ENCODE measurements at regions not wholly inside any gene's neighbourhood (a gene's known extent, or its start where the extent isn't known, plus 50 kb on each side); places are given as distances from the start of the nearest gene placed in this dataset.

- no peak for TF ChIP-seq CTCF (conservative IDR thresholded peaks at IDR 0.05; ENCODE audit: control insufficient read depth, insufficient read depth, low read depth, low read length)
- no peak for DNase-seq (ENCODE audit: low read depth)
- no peak overlapping the region for H3K4me3 ChIP-seq (ENCODE audit: control insufficient read depth, low read depth, low read length)
Measured at GRCh38 chr14:98704441-98704840, 567.6 kb downstream of the BCL11B start.

- no peak for DNase-seq (ENCODE audit: low read depth)
- H3K4me3 ChIP-seq (ENCODE audit: control insufficient read depth, low read depth, low read length), result no peak overlapping the region
- TF ChIP-seq CTCF (conservative IDR thresholded peaks at IDR 0.05; ENCODE audit: control insufficient read depth, insufficient read depth, low read depth, low read length), result no peak
Measured at GRCh38 chr14:98705871-98706300, 566.1 kb downstream of the BCL11B start.

GRCh38 chr14:98707522-98707921 lies 564.5 kb downstream of the BCL11B start:
- DNase-seq (ENCODE audit: low read depth), result no peak
- no peak for TF ChIP-seq CTCF (conservative IDR thresholded peaks at IDR 0.05; ENCODE audit: control insufficient read depth, insufficient read depth, low read depth, low read length)
- H3K4me3 ChIP-seq (ENCODE audit: control insufficient read depth, low read depth, low read length), result no peak overlapping the region

DNA sequence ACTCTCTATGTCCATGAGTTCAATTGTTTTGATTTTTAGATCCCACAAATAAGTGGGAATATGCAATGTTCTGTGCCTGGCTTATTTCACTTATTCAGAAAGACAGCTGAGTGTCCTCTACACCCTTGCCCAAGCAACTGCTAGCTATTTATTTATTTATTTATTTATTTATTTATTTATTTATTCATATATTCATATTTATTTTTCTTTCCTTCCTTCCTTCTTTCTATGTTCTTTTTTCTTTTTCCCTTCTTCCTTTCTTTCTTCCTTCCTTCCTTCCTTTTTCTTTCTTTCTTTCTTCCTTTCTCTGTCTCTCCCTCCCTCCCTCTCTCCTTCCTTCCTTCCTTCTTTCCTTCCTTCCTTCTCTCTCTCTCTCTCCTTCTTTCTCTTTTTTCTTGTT lies 563.4 kb downstream of the BCL11B start:
- no peak for DNase-seq (ENCODE audit: low read depth)
- TF ChIP-seq CTCF (conservative IDR thresholded peaks at IDR 0.05; ENCODE audit: control insufficient read depth, insufficient read depth, low read depth, low read length), result no peak
- no peak overlapping the region for H3K4me3 ChIP-seq (ENCODE audit: control insufficient read depth, low read depth, low read length)

DNA sequence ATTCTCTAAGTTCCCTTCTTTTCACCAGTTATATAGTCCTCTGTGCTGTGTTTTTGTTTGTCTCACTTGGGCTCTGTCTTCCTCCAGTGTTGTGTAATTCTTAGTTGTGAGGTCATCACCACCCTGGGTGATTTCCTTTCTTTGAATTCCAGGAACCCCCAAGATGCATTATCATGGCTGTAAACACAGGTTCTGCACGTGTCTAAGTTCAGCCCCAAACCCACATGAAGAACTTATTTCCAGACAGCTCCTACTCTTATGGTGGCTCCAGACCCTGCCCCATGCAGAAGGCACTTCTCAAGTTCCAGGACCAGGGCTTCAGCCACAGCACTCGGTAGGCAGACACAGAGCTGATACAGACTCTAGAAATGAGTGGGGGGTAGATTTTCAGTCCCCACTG lies 560.5 kb downstream of the BCL11B start:
- H3K4me3 ChIP-seq (ENCODE audit: control insufficient read depth, low read depth, low read length), result no peak overlapping the region
- no peak for TF ChIP-seq CTCF (conservative IDR thresholded peaks at IDR 0.05; ENCODE audit: control insufficient read depth, insufficient read depth, low read depth, low read length)
- DNase-seq (ENCODE audit: low read depth), result no peak

DNA sequence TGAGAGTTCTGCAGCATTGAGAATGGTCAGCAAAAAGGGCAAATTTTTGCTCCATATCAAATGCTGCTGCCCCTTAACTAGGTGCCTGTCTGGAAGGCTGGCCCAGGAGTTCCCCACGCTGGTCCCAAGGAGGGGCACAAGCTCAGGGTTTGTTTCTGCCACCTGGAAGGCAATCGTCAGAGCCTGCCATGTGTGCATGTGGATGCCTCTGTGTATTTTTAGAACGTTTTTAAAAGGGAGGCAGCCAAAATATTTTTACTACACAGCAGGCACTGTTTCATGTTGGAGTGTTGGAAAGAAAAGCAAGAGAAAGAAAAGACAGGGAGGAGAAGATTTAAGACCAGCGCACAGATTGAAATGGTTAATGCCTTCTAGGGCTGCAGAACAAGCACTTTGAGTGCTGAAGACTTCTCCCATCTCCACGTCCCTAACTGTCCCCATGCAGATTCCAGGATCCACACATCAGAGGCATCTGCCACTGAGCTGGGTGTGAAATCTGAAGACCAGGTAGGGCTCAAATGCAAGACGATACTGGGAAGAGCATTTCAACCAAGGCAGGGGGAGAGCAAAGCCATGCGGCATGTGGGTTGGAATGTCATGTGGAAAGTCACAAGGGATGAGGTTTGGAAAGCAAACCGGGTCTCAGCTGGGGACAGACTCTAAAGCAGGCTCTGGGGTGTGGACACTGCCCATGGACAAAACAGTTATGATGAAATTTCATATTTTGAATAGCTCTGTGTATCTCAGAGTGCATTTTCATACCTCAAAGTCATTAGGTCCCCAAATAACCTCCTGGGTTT lies 557.2 kb downstream of the BCL11B start:
- DNase-seq (ENCODE audit: low read depth), result no peak
- no peak for TF ChIP-seq CTCF (conservative IDR thresholded peaks at IDR 0.05; ENCODE audit: control insufficient read depth, insufficient read depth, low read depth, low read length)
- H3K4me3 ChIP-seq (ENCODE audit: control insufficient read depth, low read depth, low read length), result no peak overlapping the region

Data from fibroblast of mammary gland (primary cell).